SH-SY5Y (cell line): ENCODE measurements at regions not wholly inside any gene's neighbourhood (a gene's known extent, or its start where the extent isn't known, plus 50 kb on each side); places are given as distances from the start of the nearest gene placed in this dataset.

ENCODE experiments used
- GATA2 ChIP-seq: IDR thresholded peaks from 2 replicates; pipeline ENCODE4 v1.6.1; 2011; ENCODE audit warnings: mild to moderate bottlenecking, low read depth, low read length
- GATA3 ChIP-seq: IDR thresholded peaks from 2 replicates; pipeline ENCODE4 v1.6.1; 2011; ENCODE audit warnings: low read depth, mild to moderate bottlenecking, low read length, moderate library complexity

DNA sequence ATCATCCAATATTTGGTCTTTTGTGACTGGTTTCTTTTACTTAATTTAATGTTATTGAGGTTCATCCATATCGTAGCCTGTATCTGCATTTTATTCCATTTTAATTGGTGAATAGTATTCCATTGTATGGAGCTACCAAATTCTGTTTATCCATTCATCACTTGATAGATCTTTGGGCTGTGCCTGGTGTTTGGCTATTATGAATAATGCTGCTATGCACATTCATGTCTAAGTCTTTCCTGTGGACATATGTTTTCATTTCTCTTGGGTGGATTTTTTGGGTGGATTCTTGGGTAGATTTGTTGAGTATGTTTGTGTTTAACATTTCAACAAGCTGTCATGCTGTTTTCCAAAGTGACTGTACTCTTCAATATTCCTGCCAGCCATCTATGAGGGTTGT lies 52.5 kb upstream of the NEDD4L start:
- TF ChIP-seq GATA2 (no peak), GATA3 (no peak)

DNA sequence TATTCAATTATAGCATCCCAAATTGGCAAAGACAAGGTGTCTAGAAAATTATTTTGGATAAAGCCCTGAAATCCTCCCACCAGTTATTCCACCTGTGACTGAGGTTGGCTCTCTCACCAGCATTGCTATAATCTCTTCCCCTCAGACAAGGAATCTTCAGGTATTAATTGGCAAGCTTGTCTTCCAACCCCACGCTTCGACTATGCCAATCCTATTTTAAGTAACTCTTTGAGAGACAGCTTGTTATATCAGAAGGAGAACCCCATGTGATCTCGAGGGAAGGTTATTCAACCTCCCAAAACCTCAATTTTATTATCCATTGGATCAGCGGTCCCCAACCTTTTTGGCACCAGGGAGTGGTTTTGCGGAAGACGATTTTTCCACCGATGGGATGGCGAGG lies 54.5 kb upstream of the NEDD4L start:
- no peak for TF ChIP-seq GATA2
- TF ChIP-seq GATA3: no peak

DNA sequence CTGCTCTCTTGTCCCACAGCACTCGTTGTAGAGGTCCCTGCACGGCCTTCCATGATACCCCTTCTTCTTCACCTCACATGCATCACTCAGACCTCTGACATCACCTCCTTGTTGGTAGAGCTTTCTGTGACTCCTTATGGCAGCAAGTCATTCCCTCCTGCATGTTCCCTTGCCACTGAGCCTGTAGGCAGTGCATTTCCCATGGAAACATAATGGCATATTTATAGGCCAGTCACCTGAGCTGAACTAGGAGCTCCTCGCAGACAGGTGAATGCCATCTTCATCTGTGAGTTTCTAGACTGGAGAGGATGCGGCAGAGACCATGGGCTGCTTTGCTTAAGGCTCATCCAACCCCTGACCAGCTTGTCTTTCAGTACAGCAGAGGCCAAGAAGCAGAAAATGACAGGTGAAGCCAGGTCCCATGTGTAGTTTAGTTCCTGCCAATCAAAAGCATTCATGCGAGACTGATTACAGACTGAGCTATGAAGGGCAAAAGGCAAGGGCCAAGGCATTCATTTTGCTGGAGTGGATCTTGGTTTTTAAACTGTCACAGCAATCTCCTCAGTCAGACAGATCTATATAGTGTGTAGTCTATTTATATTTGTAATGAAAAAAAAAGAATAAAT lies 59.4 kb upstream of the NEDD4L start:
- no peak for TF ChIP-seq GATA2
- no peak for TF ChIP-seq GATA3

DNA sequence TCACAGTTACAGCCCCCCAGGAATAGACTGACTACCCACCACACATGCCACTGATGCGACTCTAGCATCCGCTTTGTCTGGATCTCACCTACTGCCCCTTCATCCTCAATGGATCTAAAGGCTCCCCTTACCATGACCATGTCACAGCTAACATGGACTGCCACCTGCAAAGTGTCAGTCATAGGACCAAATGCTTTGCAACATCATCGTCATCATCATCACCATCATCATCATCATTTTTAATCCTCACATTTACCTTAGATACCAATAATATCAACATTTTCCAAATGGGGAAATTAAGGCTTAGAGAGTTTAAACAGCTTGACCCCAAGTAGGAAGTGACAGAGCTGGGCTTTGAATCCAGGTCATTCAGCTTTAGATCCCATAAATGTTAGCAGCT lies 60.1 kb upstream of the NEDD4L start:
- TF ChIP-seq GATA3: no peak
- no peak for TF ChIP-seq GATA2

DNA sequence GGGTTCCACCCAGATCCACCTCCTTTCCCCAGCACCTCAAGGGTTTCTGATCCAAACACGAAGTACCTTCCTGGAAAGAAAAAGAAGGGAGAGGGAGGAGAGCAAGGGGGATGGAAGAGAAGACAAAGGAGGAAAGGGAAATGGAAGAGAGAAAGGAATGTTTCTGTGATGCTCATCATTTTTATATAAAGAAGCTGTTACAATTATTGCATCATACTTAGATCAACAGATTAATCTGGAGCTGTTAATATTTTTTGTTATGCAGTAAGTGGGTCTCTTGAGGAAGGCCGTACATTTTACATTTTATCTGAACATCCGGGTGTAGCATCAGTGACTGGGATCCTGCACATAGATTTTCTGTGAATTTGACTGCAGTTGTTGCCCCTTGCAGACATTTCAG lies 60.6 kb upstream of the NEDD4L start:
- TF ChIP-seq GATA3 (no peak), GATA2 (no peak)

DNA sequence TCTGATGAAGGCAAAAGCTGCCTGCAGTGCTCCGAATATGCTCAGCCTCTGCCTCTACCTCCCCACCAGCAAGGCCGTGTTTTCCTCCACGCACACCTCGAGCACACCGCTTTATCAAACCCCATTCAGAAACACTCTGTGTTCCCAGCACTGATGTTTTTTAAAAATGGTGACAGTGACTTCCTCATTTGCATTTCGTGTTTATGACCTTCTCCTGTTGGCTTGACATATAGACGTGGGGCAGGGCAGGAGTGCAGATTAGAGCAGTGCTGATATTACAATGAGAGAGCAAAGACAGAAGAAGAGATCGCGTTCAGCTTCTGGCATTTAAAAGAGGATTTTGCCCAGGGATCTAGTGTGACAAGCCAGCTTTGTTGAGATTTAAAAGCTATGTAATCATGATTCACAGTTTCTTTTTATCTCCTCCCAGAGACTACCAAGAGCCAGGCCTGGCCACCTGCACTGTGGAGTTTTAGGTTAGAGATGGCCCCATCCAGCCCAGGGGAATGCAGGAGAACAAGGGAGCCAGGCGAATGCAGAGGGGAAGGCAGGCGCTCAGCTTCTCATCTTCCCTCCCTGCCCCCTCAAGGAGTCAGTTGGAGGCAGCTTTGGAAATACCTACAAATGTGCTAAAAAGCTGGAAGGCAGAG lies 61.5 kb upstream of the NEDD4L start:
- TF ChIP-seq GATA2 (no peak), GATA3 (no peak)

DNA sequence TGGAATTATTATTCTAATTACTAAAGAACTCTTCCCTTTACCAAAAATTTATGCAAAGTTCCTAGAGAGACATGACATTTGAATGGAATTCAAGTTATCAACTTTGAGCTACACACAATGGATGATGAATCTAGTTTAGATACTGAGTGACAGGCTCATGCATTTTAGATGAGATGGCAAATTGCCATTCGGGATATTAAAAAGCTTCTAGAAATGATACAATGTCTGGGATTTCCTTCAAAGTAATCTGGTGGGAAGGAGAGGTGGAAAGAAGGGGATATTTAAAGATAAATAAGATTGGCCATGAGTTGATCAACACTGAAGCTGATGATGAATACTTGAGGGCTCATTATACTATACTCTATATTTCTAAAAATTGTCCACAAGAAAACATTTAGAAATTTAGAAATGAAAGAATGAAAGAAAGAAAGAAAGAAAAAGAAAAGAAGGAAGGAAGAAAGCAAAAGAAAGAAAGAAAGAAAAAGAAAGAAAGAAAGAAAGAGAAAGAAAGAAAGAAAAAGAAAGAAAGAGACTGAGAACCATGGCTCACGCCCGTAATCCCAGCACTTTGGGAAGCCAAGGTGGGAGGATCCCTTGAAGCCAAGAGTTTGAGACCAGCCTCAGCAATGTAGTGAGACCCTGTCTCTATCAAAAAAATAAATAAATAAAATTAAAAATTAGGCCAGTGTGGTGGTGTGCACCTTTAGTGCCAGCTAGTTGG lies 62.6 kb upstream of the NEDD4L start:
- TF ChIP-seq GATA2 (no peak), GATA3 (no peak)

DNA sequence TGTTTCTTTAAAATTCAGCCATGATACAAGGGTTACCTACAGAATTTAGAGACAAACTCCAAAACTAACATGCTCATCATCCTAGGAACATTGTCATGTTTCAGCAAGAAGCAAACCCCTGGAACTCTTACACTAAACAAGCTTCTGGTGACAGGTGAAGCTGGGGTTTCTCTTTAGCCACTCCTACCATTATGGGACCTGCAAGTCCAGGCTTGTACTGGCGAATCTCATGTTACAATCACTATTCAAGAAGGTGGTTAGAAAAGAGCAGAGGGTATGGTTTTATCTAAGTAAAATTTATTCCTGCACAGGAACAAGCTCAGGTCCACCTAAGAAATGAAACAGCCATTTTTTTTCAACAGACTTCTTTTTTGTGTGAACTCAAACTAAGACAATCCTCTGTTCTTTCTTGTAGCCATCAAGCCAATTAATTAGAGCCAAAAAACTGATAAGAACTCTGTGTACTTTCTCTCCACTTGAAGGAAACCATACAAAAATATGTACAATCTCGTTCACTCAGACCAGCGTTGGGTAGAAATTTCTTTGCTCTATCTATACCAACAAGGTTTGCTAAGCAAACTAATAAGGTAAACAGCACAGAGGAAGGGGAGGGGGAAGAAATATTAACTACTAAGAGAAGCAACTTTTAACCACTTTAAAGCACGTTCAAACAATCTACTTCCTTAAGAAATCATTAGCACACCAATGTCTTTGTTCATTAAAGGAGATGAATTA lies 63.3 kb upstream of the NEDD4L start:
- no peak for TF ChIP-seq GATA2
- no peak for TF ChIP-seq GATA3

DNA sequence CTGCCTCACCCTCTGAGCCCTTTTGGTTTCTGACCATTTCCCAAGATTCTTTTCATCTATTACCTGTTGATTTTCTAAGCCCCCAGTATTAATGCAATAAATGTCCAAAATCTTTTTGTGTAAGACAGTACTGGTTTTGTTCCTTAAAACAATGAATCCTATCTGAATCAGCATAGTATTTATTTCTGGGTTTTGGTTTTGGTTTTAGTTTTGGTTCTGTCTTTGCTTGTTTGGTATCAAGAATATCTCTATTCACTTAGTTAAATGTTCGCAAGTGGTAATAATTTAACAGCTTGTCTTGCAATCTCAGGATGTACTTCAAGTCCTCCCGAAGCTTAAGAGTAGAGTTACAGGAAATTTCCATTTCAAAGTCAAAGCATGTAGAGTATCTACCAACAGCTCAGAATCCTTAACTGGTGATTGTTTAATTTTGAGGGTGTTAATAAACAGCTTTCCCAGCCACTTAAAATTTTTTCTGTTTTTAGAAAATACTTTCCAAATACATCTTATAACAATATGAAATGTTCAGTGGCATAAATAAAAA lies 67.7 kb upstream of the NEDD4L start:
- TF ChIP-seq GATA2: no peak
- no peak for TF ChIP-seq GATA3

DNA sequence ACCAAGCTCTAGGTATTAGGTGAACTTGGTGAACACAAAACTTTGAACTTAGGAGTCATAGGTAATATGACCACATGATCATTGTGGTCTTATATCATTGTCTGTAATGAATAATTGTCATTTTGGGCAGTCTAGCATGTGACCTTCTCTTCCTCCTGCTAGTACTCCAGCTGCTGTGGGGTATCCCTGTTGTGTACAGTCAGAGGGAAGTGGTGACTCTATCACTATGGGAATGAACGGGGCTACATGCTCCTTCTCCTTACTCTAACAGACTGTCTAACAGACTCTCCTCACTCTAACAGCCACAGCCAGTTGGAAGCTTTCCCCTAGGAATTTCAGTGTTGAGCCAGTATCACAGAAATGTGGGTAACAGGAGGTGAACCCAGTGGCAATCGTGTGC lies 68.2 kb upstream of the NEDD4L start:
- TF ChIP-seq GATA2 (no peak), GATA3 (no peak)

DNA sequence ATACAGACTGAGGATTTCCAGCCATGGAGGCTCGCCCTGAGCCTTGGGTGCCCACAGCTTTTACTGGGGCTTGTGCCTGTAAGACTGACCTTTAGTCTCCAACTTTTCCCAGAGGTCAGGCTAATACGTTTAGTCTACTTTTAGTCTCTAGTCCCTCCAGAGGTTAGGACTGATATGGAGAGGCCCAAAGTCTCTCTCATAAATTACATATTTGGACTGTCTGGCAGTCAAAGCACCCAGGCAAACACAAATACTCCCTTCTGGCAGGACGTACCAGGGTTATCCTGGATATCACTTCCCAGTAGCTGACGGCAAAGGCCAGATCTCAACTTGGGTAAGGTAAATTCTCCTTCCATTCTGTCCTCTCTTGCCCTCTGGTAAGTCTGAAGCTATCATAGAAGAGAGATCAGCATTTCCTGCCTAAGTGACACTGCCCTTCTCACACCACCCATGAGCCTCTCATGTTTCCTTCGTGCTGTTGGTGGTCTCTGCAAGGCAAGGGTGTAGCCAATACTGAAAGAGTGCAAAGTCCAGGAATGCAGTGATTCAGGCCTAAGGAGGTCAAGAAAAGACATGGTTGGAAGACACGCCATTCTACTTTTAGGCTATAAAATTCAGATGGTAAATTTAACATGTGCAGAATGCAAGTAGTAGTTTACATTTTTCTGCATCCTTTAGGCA lies 69.3 kb upstream of the NEDD4L start:
- TF ChIP-seq GATA2: no peak
- TF ChIP-seq GATA3: no peak

DNA sequence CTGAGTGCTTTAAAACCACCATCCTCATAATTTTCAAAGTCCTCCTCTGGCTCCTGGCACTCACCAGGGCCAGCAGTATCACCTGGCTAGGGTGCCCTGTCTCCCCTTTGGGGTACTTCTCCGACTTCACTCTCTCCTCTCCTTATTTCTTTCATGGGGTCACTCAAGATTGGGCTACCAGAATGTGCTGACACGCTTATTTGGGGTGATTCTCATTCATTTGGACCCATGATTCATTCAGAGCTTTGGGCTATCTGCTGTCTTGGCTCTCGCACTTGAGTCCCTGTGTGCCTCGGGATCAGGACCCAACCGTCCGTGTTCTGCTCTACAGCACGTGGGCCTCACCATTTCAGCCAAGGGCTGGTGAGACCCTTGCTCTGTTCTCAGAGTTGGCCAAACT lies 70.1 kb upstream of the NEDD4L start:
- TF ChIP-seq GATA3 (no peak), GATA2 (no peak)

DNA sequence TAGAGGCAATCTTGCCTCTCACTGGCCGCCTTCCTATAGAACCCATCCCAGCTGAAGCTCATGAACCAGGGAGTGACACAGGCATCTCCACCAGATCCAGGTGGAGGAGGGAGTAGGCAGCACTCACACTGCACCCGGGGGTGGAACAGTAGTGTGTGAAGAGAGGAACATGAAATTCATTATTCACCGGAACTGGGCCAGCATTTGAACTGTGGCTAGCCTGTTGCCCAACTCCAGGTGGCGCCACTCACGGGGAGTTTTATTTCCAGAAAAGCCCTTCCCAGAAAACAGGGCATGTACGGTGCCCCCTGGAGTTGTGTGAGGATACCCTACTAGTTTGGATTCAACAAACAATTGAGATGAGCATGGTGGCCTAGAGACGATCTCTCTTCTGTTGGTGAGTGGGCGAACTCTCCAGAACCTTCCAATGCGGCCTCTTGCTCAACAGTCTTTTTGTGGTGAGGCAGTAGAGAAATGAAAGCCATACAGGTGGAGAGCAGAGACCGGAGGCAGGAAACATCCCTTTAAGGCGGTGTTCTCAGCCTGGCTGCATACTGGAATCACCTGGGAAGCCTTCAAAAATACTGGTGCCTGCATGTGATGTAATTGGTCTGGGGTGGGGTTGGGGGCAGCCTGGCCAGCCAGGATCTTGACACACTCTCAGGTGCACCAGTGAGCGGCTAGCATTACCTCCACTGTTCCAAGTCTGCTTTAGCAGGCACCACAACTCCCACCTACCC lies 73.5 kb upstream of the NEDD4L start:
- TF ChIP-seq GATA2 (no peak), GATA3 (no peak)
